ENCODE measurements at regions not wholly inside any gene's neighbourhood (a gene's known extent, or its start where the extent isn't known, plus 50 kb on each side); places are given as distances from the start of the nearest gene placed in this dataset.

DNA sequence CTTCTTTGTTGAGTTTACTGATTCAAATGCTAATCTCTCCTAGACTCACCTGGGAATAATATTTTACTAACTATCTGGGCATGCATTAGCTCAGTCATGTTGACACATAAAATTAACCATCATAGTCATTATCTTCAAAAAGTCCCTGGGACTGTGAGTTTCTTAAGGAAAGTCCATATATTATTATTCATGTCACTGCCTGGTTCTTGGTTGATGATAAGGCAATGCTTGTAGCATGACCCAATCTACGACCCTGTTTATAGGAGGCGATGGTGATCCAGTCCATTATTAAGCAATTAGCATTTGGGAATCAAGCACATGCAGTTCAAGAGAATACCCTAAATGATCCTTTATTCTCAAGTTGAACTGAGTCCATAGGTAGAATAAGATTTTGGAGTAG is 54.8 kb upstream of the MPHOSPH6 start:
- no peak for TF ChIP-seq POLR2AphosphoS5 (IDR thresholded peaks at IDR 0.05)
- TF ChIP-seq, protein P1, sequence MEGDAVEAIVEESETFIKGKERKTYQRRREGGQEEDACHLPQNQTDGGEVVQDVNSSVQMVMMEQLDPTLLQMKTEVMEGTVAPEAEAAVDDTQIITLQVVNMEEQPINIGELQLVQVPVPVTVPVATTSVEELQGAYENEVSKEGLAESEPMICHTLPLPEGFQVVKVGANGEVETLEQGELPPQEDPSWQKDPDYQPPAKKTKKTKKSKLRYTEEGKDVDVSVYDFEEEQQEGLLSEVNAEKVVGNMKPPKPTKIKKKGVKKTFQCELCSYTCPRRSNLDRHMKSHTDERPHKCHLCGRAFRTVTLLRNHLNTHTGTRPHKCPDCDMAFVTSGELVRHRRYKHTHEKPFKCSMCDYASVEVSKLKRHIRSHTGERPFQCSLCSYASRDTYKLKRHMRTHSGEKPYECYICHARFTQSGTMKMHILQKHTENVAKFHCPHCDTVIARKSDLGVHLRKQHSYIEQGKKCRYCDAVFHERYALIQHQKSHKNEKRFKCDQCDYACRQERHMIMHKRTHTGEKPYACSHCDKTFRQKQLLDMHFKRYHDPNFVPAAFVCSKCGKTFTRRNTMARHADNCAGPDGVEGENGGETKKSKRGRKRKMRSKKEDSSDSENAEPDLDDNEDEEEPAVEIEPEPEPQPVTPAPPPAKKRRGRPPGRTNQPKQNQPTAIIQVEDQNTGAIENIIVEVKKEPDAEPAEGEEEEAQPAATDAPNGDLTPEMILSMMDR (IDR thresholded peaks at IDR 0.05): no peak
- TF ChIP-seq POLR2A (IDR thresholded peaks at IDR 0.05; ENCODE audit: low read depth): no peak
